ENCODE measurements at regions not wholly inside any gene's neighbourhood (a gene's known extent, or its start where the extent isn't known, plus 50 kb on each side); places are given as distances from the start of the nearest gene placed in this dataset.

- no peaks in the 10 kb centered on the region for H3K9me3 ChIP-seq (ENCODE audit: insufficient read depth, low read length, severe bottlenecking)
- H2AFZ ChIP-seq (ENCODE audit: low read depth, low read length), result no peak overlapping the region
- ATAC-seq (ENCODE audit: insufficient read depth, low read depth) (no peak), DNase-seq (no peak)
- H3K4me1 ChIP-seq (ENCODE audit: insufficient read depth, low read length), result no peaks in the 10 kb centered on the region
- no peak overlapping the region for H3K27ac ChIP-seq (ENCODE audit: low read length)
- H3K9ac ChIP-seq (ENCODE audit: low read depth, low read length), result no peak overlapping the region
- H3K27me3 ChIP-seq (ENCODE audit: insufficient read depth, low read length, poor library complexity), result no peaks in the 10 kb centered on the region
- no peaks in the 10 kb centered on the region for H3K79me2 ChIP-seq (ENCODE audit: insufficient read depth, low read length)
- H3K4me3 ChIP-seq (ENCODE audit: low read depth in 1 of 2, low read length in 2 of 2), result no peak overlapping the region
- H4K20me1 ChIP-seq (ENCODE audit: insufficient read depth, low read length), result no peaks in the 10 kb centered on the region
- TF ChIP-seq EZH2 (IDR thresholded peaks at IDR 0.05; ENCODE audit: borderline replicate concordance, low read depth, low read length, severe bottlenecking) (no peak), CTCF (IDR thresholded peaks at IDR 0.05; ENCODE audit: borderline replicate concordance, extremely low read depth, low read length, poor library complexity, severe bottlenecking) (no peak)
- H3K36me3 ChIP-seq (ENCODE audit: insufficient read depth, low read length), result no peaks in the 10 kb centered on the region
- no peak overlapping the region for H3K4me2 ChIP-seq (ENCODE audit: insufficient read depth, low read length)
These were observed 1605.2 kb upstream of the CDH6 start for GRCh38 chr5:29588236-29588635.

GRCh38 chr5:29587832-29588231, 1605.7 kb upstream of the CDH6 start:
- Histone ChIP-seq H3K36me3 (ENCODE audit: insufficient read depth, low read length) (no peaks in the 10 kb centered on the region), H3K79me2 (ENCODE audit: insufficient read depth, low read length) (no peaks in the 10 kb centered on the region), H4K20me1 (ENCODE audit: insufficient read depth, low read length) (no peaks in the 10 kb centered on the region), H3K9ac (ENCODE audit: low read depth, low read length) (no peak overlapping the region), H2AFZ (ENCODE audit: low read depth, low read length) (no peak overlapping the region), H3K9me3 (ENCODE audit: insufficient read depth, low read length, severe bottlenecking) (no peaks in the 10 kb centered on the region), H3K27ac (ENCODE audit: low read length) (no peak overlapping the region), H3K4me1 (ENCODE audit: insufficient read depth, low read length) (no peaks in the 10 kb centered on the region), H3K4me2 (ENCODE audit: insufficient read depth, low read length) (no peak overlapping the region), H3K4me3 (ENCODE audit: low read depth in 1 of 2, low read length in 2 of 2) (no peak overlapping the region), H3K27me3 (ENCODE audit: insufficient read depth, low read length, poor library complexity) (no peaks in the 10 kb centered on the region)
- TF ChIP-seq EZH2 (IDR thresholded peaks at IDR 0.05; ENCODE audit: borderline replicate concordance, low read depth, low read length, severe bottlenecking) (no peak), CTCF (IDR thresholded peaks at IDR 0.05; ENCODE audit: borderline replicate concordance, extremely low read depth, low read length, poor library complexity, severe bottlenecking) (no peak)
- no peak for ATAC-seq (ENCODE audit: insufficient read depth, low read depth)
- no peak for DNase-seq

GRCh38 chr5:29568028-29568427, 1625.5 kb upstream of the CDH6 start:
- no peaks in the 10 kb centered on the region for H3K79me2 ChIP-seq (ENCODE audit: insufficient read depth, low read length)
- no peaks in the 10 kb centered on the region for H3K27me3 ChIP-seq (ENCODE audit: insufficient read depth, low read length, poor library complexity)
- no peak overlapping the region for H3K27ac ChIP-seq (ENCODE audit: low read length)
- H4K20me1 ChIP-seq (ENCODE audit: insufficient read depth, low read length), result no peaks in the 10 kb centered on the region
- DNase-seq (no peak), ATAC-seq (ENCODE audit: insufficient read depth, low read depth) (no peak)
- H3K9ac ChIP-seq (ENCODE audit: low read depth, low read length), result no peak overlapping the region
- no peak overlapping the region for H3K4me3 ChIP-seq (ENCODE audit: low read depth in 1 of 2, low read length in 2 of 2)
- no peak overlapping the region for H3K4me2 ChIP-seq (ENCODE audit: insufficient read depth, low read length)
- H3K36me3 ChIP-seq (ENCODE audit: insufficient read depth, low read length), result no peaks in the 10 kb centered on the region
- H2AFZ ChIP-seq (ENCODE audit: low read depth, low read length), result no peak overlapping the region
- TF ChIP-seq EZH2 (IDR thresholded peaks at IDR 0.05; ENCODE audit: borderline replicate concordance, low read depth, low read length, severe bottlenecking) (no peak), CTCF (IDR thresholded peaks at IDR 0.05; ENCODE audit: borderline replicate concordance, extremely low read depth, low read length, poor library complexity, severe bottlenecking) (no peak)
- peaks cover 4% of the 10 kb centered on the region for H3K9me3 ChIP-seq (ENCODE audit: insufficient read depth, low read length, severe bottlenecking)
- no peaks in the 10 kb centered on the region for H3K4me1 ChIP-seq (ENCODE audit: insufficient read depth, low read length)

- no peak overlapping the region for H3K9ac ChIP-seq (ENCODE audit: low read depth, low read length)
- peaks cover 4% of the 10 kb centered on the region for H3K9me3 ChIP-seq (ENCODE audit: insufficient read depth, low read length, severe bottlenecking)
- no peaks in the 10 kb centered on the region for H4K20me1 ChIP-seq (ENCODE audit: insufficient read depth, low read length)
- no peak overlapping the region for H3K27ac ChIP-seq (ENCODE audit: low read length)
- TF ChIP-seq EZH2 (IDR thresholded peaks at IDR 0.05; ENCODE audit: borderline replicate concordance, low read depth, low read length, severe bottlenecking) (no peak), CTCF (IDR thresholded peaks at IDR 0.05; ENCODE audit: borderline replicate concordance, extremely low read depth, low read length, poor library complexity, severe bottlenecking) (no peak)
- H3K4me1 ChIP-seq (ENCODE audit: insufficient read depth, low read length), result no peaks in the 10 kb centered on the region
- H3K79me2 ChIP-seq (ENCODE audit: insufficient read depth, low read length), result no peaks in the 10 kb centered on the region
- DNase-seq (no peak), ATAC-seq (ENCODE audit: insufficient read depth, low read depth) (no peak)
- H2AFZ ChIP-seq (ENCODE audit: low read depth, low read length), result no peak overlapping the region
- no peaks in the 10 kb centered on the region for H3K36me3 ChIP-seq (ENCODE audit: insufficient read depth, low read length)
- no peaks in the 10 kb centered on the region for H3K27me3 ChIP-seq (ENCODE audit: insufficient read depth, low read length, poor library complexity)
- no peak overlapping the region for H3K4me2 ChIP-seq (ENCODE audit: insufficient read depth, low read length)
- H3K4me3 ChIP-seq (ENCODE audit: low read depth in 1 of 2, low read length in 2 of 2), result no peak overlapping the region
These were observed 1631.9 kb upstream of the CDH6 start for GRCh38 chr5:29561564-29561963.

All from DND-41 (cell line).